GM19238 (cell line): ENCODE measurements at regions not wholly inside any gene's neighbourhood (a gene's known extent, or its start where the extent isn't known, plus 50 kb on each side); places are given as distances from the start of the nearest gene placed in this dataset.
"Not testable (repeated sequence)": the region's sequence is repeated elsewhere in the genome, so short reads cannot be mapped to it uniquely, and the experiment has no call there.

Experiments
- DNase-seq: peaks from one replicate; pipeline ENCODE4 v3.0.0; 2011; ENCODE audit warnings: low spot score; ENCODE audit not compliant: insufficient read length

DNA sequence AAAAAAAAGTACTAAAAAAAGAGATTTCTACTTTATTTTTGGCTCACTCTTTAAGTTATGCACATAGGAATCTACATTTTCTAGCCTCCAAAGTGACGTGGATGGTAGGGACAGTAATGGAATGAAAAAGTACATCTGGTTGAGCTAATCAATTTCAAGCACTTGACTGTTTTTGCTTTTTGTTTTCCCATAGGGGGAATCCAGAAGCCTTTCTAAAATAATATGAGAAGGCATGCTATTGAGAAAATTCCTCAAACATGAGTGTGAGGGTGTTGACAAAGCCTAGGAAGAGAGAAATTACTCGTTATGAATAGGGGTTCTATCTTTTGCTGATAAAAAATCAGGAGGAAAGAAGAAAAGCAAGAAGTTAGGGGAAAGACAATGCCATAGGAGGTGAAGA is 242.5 kb upstream of the PUDP start:
- no peak for DNase-seq

DNA sequence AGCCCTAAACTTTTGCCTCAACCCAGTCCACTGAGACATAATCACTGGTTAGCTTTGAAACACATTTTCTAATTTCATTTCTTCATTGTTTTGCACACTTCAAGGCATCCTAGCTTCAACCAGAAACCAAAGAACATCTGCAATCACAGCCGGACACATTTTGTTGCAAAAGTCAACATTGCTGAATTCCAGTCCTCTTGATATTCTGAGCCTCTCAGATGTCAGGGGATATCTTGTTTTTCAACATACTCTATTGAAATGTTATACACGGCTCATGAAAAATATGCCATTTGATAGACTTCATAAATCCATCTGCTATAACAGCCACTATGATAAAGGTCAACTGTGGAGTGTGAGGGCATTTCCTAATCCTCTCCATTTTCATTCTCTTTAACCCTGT is 241.6 kb upstream of the PUDP start:
- DNase-seq: no peak

DNA sequence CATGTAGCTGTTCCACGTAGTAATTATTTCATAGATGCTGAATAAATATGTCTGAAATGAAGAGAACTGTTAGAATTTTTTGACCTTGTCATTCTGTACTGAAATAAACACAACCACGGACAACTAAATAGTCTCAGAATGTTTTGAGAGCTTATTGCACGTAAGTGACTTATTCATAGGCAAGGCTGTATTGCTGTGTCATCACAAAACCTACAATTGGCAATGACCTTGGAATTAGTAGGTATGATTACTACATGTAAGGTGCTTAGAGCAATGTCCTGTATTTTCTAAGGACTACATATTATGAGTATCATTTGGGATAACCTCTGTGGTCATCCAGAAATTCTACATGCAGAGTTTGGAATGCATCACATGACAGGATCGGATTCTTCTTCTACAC is 237.2 kb upstream of the PUDP start:
- no peak for DNase-seq

DNA sequence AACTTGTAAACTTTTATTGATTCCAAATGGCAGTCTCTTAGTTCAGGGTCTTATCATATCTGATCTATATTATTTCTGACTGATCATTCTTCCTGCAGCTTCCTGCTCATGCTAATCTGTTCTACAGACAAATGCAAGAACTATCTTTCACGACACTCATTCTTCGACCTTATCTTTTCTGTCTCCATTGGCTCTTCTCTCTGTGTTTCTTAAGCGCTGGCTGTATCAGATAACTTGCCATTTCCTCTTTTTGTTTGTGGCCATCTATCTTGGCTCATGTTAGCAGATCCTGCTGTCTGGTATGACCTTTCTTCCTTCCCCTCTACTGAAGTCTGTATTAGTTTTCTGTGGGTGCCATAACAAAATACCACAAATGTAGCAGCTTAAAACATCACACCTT is 230.5 kb upstream of the PUDP start:
- DNase-seq: no peak

DNA sequence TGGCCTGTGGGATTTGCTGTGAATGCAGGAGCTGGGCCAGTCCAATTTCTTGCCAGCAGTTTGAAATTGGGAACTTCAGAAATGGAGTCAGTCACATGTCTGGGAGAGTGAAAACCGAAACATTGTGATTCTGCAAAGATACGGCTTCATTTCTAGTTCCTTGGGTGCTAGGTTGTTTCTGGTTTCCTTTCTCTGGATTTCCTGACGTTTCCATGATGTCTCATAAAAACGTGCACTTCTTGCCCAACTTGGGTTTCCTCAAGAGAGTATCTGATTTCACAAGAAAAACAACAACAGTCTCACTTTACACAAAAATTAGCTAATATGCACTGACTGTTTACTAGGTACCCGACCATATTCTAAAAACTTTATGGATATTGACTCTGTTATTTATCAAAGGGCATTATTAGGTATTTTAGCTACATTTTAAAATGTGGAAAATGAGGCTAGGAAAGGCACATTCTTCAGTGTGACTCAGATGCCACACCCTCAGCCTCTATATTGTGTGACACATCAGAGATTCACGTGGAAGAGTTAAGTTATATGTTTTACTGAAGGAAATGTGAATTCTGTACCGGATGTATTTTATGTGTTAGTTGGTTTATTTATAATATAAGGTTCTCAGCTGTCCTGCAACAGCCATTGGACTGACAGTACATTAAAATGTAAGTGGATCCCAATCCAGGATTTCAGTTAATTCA is 225.0 kb upstream of the PUDP start:
- DNase-seq: no peak

DNA sequence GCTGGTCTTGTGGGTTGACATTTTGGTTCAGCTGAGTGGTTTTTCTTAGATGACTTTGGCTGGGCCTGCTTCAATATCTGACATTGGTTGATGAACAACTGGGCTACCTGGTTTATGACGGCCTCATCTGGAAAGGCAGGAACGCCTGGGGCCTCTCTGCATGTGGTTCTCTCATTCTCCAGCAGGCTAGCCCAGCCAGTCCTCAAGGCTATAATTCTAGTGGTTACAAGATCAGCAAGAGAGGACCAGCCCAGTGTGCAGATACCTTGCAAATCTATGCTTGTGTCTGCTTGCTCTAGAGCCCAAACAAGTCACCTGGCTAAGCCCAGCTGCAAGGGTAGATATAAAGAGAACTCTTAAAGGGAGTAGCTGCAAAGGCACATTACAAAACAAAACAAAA is 214.2 kb upstream of the PUDP start:
- DNase-seq: no peak

DNA sequence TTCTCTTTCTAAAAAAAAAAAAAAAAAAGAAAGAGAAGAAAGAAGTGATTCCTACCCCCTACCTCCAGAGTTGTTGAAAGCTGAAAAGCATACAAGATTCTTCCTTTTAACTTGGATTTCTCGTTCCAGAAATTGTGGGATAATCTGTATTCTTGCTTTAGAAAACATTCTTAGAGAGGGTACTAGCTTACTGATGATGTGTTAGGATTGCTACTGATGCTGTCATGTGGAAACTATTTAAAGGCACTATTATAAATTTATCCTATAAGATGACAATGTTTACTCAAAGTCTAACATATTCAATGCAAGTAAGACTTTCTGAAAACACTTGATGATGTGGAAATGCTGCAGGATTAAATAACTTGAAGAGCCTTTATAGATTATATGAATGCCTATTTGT is 204.0 kb upstream of the PUDP start:
- no peak for DNase-seq

DNA sequence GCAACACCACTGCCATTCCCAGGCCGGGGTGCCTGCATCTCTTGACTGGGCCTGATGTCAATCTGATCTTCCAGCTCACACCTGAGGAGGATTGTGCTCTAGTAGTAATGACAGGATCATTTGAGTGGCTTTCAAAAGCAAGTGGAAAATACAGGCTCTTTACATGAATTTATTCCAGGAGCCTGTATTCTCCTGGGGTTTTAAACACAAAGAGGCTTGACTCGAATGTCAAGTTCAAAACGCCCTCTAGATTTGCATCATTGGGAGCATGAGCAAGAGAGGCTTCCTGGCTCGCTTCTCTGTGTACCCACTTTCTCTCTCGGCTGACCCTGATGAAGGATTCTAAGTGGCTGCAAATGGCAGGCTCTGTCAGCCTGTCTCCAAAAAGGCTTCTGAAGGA is 199.5 kb upstream of the PUDP start:
- DNase-seq: no peak

DNA sequence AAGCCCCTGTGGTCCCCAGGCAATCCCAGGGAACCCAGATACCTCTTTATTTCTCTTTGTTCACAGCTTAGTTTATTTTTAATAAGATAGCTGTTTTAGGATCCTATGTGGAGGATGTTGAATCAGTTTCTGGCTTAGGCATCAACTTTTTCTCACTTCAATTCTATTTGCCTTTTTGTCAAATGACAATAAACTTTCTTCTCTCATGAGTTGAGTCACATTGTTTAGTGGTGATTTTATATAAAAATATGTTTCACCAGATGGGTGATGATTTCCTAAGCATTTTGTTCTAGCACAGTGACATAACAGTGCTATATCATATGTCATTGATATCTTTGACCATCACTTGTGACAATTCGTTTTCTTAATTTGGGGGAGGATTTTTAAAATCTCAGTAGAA is 198.1 kb upstream of the PUDP start:
- DNase-seq: no peak

DNA sequence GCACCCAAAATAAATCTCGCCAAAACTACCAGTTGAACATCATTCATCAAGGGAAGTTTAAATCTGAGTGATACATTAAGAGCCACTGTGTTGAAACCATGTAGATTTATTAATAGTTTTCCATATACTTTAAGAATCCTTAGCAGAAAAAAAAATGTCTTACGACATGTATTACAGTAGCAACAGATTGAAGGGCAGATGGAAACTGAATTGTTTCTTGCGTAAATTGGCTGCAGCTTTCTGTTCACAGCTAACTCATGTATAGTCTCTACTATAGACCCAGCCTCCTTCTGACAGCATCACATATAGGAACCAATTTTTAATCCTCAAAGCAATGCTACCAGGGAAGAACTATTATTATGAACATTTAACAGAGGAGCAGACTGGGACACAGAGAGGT is 195.2 kb upstream of the PUDP start:
- DNase-seq: no peak

DNA sequence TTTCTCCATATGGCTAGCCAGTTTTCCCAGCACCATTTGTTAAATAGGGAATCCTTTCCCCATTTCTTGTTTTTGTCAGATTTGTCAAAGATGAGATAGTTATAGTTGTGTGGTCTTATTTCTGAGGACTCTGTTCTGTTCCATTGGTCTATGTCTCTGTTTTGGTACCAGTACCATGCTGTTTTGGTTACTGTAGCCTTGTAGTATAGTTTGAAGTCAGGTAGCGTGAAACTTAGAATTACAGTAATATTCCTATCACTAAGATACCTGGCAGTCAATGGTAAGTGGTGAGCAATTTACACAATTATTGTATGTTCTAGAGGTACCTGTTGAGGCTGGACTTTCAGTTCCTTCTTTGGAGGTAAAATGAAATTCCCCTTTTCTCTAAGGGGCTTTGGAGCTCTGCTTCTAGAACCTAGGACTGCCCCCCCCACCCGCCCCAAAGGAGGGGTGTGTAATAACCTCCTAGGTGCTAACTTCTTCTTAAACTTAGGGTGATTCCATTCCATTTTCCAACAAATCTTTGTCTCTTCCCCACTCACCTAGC is 187.9 kb upstream of the PUDP start:
- DNase-seq: not testable (repeated sequence)

DNA sequence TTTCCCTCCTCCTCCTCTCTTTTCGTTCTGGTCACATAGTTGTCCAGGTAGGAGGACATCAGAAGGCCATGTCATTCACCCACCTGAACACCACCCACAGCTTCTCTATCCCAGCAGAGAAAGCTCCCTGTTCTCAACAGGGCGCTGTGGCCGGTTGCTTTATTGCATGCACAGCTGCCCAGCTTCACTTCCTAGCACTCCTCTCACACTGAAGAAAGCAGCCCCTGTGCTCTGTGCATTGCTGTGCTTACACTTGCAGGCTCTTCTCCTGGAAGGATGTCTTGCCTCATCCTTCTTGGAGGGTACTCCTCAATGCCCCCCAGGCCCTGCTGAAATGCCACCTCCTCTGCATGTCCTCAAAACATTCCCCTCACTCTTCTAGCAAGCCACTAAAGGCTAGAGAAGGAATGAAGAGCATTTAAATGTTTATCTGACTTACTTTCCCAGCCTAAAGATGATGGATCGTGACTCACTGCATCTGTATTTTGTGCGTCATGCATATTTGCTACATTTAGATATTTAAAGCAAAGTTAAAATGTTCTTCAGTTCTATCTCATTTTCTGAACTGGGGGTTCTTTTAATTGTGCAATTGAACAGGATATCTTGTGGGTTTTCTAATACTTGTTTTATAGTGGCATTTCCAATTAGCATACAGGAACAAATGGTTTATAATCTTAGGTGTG is 186.4 kb upstream of the PUDP start:
- DNase-seq: no peak

DNA sequence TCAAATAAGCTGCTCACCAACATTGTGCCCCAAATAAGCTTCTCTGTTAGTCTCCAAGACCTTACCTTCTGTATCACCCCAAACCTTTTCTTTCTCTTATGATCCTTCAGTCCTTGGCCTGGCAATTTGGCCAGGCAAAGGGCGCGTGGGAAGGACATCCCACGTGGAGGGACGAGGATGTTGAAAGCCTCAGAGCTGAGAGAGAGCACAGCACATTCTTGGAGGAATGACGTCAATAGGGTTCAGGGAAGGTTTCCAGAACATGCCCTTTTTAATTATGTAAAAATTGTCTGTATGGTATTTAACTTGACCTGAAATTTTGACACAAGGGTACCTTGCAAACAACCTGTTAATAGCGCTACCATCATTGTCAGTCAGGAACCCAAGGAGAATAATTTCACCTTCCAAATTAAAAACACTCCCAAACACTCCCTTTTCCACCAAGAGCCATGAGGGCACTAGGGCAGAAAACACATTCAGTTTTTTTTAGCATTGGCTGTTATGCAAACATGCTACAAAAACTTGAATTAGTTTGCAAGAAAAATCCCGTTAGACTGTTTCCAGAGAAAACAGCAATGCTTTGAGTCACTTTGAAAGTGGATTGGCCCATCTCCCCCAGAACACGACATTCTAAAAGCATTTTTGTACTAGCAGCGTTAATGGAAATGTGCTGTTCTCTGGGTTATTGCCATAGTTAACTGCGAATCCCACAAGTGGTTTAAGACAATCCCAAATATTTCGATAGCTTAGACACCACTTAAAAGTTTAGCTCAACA is 183.2 kb upstream of the PUDP start:
- DNase-seq: no peak

DNA sequence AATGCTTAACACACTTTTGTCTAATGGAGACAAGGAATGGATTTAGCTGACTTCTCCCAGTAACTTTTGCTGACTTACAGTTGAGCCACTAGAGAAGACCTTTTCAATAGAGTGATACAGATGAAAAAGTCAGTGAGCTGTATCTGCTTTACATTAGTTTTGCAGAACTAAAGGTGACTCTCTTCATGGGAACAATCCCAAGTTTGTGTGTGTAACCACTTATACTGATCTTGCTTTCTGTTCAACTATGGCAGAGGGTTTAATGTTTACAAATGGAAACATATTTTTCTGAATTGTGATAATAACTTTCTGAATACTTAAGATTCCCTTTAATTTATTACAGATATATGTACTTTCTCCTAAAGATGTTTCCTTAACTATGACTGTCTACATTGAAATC is 182.6 kb upstream of the PUDP start:
- no peak for DNase-seq

DNA sequence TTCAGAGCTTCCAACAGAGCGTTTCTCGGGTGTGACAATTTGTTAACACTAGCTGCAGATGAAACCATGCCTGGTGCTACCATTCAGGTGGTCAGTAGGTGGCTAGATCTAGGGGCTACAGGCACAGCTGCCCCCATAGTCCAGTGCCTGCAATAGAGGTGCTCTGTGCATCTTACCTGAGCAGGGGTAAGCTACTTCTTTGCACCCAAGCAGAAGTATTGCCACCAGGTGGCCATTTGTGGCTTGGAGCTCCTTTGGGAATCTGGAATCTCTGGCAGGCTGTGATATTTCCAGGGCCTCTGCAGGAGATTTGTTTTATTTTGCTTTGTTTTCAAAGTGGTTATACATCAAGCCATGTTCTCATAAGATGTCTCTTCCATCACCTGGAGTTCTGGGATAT is 170.7 kb upstream of the PUDP start:
- DNase-seq: no peak

DNA sequence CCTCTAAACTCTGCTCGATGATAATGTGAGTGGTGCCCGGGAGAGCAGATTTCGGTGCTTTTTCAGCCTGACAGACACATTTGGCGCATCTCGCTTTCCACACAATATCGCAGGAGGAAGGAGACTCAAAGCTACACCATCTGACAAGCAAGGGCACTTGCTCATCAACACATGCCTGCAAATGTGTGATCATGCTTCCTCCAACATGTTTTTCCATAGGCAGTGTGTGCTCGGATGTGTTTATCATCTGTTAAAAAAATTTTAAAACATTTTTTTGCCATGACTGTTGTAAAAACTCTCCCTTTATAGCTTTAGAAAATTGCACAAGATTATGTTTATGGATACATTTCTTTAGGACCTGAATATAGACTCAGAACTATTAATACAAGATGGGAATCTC is 170.3 kb upstream of the PUDP start:
- no peak for DNase-seq

DNA sequence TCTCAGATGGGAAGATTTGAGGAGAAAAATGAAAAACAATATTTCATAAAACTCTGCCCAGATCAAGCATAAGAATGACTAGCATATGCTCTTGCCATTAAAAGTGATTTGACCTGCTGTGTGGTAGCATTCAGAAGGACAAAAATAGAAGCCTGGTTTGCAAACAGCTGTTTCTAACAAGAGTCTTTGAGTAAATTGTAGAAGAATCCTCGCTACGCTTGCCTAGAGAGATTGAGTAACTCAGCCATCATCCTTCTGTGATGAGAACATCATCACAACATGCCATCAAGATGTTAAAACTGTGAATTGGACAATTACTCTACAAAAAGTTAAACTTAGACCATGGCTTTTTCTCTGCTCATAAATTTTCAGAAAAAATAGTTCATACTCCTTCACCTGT is 168.9 kb upstream of the PUDP start:
- no peak for DNase-seq

DNA sequence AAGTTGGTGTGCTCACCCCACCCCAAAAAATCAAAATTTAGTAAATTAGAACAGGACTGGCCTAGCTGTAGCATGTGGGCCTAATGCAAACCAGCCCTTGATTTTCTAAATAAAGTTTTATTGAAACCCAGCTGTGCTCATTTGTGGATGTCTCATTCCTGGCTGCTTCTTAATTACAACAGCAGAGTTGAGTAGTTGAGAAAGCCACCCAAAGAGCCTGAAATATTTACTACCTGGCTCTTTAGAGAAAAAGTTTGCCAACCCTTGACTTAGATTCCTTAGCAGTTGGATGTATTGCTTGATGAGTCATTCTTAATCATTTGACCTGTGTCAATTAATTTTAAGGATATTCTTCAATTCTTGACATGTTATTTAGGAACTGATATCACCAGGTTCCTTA is 168.3 kb upstream of the PUDP start:
- DNase-seq: no peak

DNA sequence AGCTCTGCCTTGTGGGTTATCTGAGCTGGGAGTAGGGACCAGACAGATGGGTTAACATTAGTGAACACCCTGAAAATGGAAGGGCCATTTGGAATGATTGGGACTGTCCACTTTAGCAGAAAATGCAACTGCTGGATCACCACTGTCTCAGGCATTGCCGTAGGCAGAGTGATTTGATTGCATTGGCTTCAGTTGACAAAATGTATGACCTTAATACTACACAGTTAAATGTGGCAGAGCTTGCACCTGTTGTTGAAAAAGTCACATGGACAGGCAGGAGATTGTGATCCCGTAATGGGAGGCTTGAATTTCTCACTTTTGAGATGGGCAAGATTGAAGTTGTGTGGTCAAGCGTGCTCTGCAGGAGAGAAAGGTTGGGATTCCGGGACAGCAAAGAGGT is 166.5 kb upstream of the PUDP start:
- no peak for DNase-seq

DNA sequence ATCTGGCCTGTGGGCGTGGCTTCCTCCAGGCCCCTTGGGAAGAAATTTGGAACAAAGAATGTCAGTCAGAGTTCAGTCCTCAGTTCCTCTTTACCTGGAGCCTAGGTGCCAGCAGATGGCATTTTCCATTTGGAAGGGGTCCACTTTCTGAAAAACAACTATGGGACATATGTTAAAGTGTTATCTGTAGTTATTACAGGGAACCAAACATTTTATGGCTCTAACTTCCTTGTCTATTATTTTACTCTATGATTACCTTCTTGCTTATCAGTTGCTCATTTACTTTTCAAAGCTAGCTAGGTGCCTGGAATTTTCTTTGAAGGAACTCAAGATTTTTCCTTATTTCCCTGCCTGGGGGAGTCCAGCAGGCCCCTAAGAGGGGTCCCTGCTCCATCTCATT is 159.8 kb upstream of the PUDP start:
- DNase-seq: no peak

DNA sequence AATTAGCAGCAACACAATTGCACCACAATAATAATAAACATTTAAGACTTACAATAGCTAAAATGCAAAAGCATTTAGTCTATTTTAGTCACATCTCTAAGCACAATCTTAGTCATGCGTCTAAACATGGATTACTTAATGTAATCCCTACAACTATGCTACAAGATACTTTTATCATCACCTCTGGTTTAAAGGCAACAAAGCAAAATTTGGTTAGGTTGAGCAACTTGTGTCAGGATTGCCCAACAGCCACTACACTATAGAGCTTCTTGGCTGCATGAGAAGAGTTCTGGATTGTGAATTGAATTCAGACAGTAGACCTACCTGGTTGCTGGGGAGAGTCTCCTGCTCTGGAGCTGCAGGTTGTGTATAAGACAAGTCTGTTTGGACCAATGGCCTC is 146.5 kb upstream of the PUDP start:
- DNase-seq: no peak

DNA sequence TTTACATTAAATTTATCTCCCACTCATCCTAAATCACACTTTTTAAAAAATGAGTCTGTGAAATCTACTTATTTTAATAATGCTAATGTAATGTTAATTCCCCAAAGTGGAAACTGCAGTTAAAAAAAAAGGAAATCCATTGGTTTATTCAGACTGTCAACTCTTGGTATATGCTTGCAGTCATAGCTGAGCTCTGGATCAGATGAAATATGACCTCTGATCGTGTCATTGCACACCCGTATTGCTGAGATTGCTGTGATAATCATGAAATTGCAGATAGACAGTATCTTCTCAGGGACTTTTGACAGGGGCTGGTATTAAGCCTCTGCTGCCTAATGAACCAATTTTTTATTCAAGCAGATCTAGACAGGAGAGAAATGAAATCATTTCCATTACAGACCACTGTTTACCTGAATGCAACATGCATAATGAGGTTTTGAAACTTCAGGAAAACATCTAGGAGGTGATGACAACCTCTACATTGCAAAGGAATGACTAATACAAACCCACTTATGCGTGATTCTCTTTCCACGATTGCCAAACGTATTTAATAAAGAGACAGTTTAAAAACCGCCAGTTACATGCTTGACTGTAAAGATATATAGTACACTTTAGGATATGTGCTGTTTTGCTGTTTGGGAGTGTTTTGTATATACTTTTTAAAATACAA is 138.3 kb upstream of the PUDP start:
- no peak for DNase-seq
